SU-DHL-6 (cell line): ENCODE measurements at regions not wholly inside any gene's neighbourhood (a gene's known extent, or its start where the extent isn't known, plus 50 kb on each side); places are given as distances from the start of the nearest gene placed in this dataset.

Experiments
- H2AFZ ChIP-seq: fragments of 200-600 bp; sonication (generic); 2 replicates; pipeline ENCODE4 v1.6.1; 2014; ENCODE audit warnings: low read depth, mild to moderate bottlenecking, moderate library complexity, mixed read lengths, antibody characterized with exemption, low read length; ENCODE audit not compliant: severe bottlenecking
- H3F3A ChIP-seq: fragments of 200-600 bp; shearing (Covaris generic); 2 replicates; pipeline ENCODE4 v1.6.0; 2016; ENCODE audit warnings: antibody characterized with exemption, mild to moderate bottlenecking; ENCODE audit not compliant: insufficient read depth
- H3K27ac ChIP-seq: fragments of 200-600 bp; sonication (generic); 2 replicates; pipeline ENCODE4 v1.5.1; 2016; ENCODE audit warnings: low read depth, mild to moderate bottlenecking, low read length, moderate library complexity, mixed read lengths
- H3K27me3 ChIP-seq: fragments of 200-600 bp; sonication (generic), shearing (Covaris generic); 2 replicates; pipeline ENCODE4 v1.6.0; 2014; ENCODE audit warnings: mild to moderate bottlenecking, low read length
- H3K36me3 ChIP-seq: fragments of 200-600 bp; sonication (generic); 2 replicates; pipeline ENCODE4 v1.6.1; 2014; ENCODE audit warnings: mild to moderate bottlenecking, low read length, mixed read lengths
- H3K4me2 ChIP-seq: fragments of 300-600, 200-600 bp; shearing (Covaris generic), sonication (generic); 2 replicates; pipeline ENCODE4 v1.6.0; 2014; ENCODE audit warnings: low read length, low read depth, mild to moderate bottlenecking; ENCODE audit not compliant: poor library complexity, severe bottlenecking
- H3K4me3 ChIP-seq: fragments of 200-600 bp; sonication (generic); 2 replicates; pipeline ENCODE4 v1.5.1; 2014; ENCODE audit warnings: antibody characterized with exemption, low read length, mild to moderate bottlenecking, mixed read lengths; ENCODE audit not compliant: insufficient read depth, poor library complexity, severe bottlenecking
- H3K79me2 ChIP-seq: fragments of 200-600 bp; sonication (generic); 2 replicates; pipeline ENCODE4 v1.6.1; 2014; ENCODE audit warnings: mild to moderate bottlenecking, low read length, moderate library complexity; ENCODE audit not compliant: insufficient read depth
- H3K9ac ChIP-seq: fragments of 200-600 bp; sonication (generic); 2 replicates; pipeline ENCODE4 v1.7.0; 2014; ENCODE audit warnings: mild to moderate bottlenecking, low read length
- H3K9me2 ChIP-seq: fragments of 200-600 bp; sonication (generic); replicated peaks from 2 replicates; pipeline ENCODE4 v1.6.1; 2014; ENCODE audit warnings: low read length; ENCODE audit not compliant: insufficient read depth
- H3K9me3 ChIP-seq: fragments of 200-600 bp; sonication (generic); 2 replicates; pipeline ENCODE4 v1.6.1; 2014; ENCODE audit warnings: low read length, mixed read lengths; ENCODE audit not compliant: insufficient read depth
- H4K20me1 ChIP-seq: fragments of 200-600 bp; sonication (generic); 2 replicates; pipeline ENCODE4 v1.6.1; 2014; ENCODE audit warnings: low read depth, mild to moderate bottlenecking, antibody characterized with exemption, low read length, moderate library complexity, mixed read lengths
- CTCF ChIP-seq: fragments of 200-600 bp; sonication (generic); IDR thresholded peaks from one replicate; pipeline ENCODE4 v1.5.1; 2017; ENCODE audit warnings: antibody characterized with exemption, mild to moderate bottlenecking, low read length, moderate library complexity; ENCODE audit not compliant: insufficient read depth, poor library complexity, severe bottlenecking
- EZH2phosphoT487 ChIP-seq: fragments of 200-600 bp; sonication (generic), shearing (Covaris generic); conservative IDR thresholded peaks from 2 replicates; pipeline ENCODE4 v1.6.1; 2018; ENCODE audit warnings: mild to moderate bottlenecking, antibody characterized with exemption, low read length, moderate library complexity, mixed read lengths

GRCh38 chr12:89156862-89157262 lies 195.4 kb downstream of the DUSP6 start:
- no peaks in the 10 kb centered on the region for H3F3A ChIP-seq
- no peak overlapping the region for H3K9ac ChIP-seq
- no peak overlapping the region for H3K4me2 ChIP-seq
- H3K79me2 ChIP-seq = no peaks in the 10 kb centered on the region
- H2AFZ ChIP-seq = no peak overlapping the region
- H3K36me3 ChIP-seq = no peaks in the 10 kb centered on the region
- H3K9me3 ChIP-seq = no peaks in the 10 kb centered on the region
- no peak overlapping the region for H3K27ac ChIP-seq
- H3K27me3 ChIP-seq = no peaks in the 10 kb centered on the region
- no peaks in the 10 kb centered on the region for H4K20me1 ChIP-seq
- no peaks in the 10 kb centered on the region for H3K9me2 ChIP-seq
- TF ChIP-seq CTCF = no peak
- TF ChIP-seq EZH2phosphoT487 = no peak
- H3K4me3 ChIP-seq = no peak overlapping the region

- Histone ChIP-seq H3K27ac (no peak overlapping the region), H3K4me2 (no peak overlapping the region), H4K20me1 (no peaks in the 10 kb centered on the region), H3K27me3 (no peaks in the 10 kb centered on the region), H2AFZ (no peak overlapping the region), H3K79me2 (no peaks in the 10 kb centered on the region), H3K9me3 (no peaks in the 10 kb centered on the region), H3K36me3 (no peaks in the 10 kb centered on the region), H3K4me3 (no peak overlapping the region), H3F3A (no peaks in the 10 kb centered on the region), H3K9me2 (no peaks in the 10 kb centered on the region), H3K9ac (no peak overlapping the region)
- TF ChIP-seq EZH2phosphoT487 = no peak
- TF ChIP-seq CTCF = no peak
Observed at GRCh38 chr12:89156340-89156739, 196.0 kb downstream of the DUSP6 start.

- no peaks in the 10 kb centered on the region for H3K27me3 ChIP-seq
- no peaks in the 10 kb centered on the region for H3F3A ChIP-seq
- H3K9me2 ChIP-seq = no peaks in the 10 kb centered on the region
- H3K79me2 ChIP-seq = no peaks in the 10 kb centered on the region
- H4K20me1 ChIP-seq = no peaks in the 10 kb centered on the region
- H2AFZ ChIP-seq = no peak overlapping the region
- H3K9ac ChIP-seq = no peak overlapping the region
- no peak overlapping the region for H3K27ac ChIP-seq
- H3K36me3 ChIP-seq = no peaks in the 10 kb centered on the region
- TF ChIP-seq EZH2phosphoT487 = no peak
- no peak for TF ChIP-seq CTCF
- H3K9me3 ChIP-seq = no peaks in the 10 kb centered on the region
- no peak overlapping the region for H3K4me3 ChIP-seq
- H3K4me2 ChIP-seq = no peak overlapping the region
Observed at GRCh38 chr12:89155826-89156225, 196.5 kb downstream of the DUSP6 start.
